GM19455 (cell line): ENCODE measurements at regions not wholly inside any gene's neighbourhood (a gene's known extent, or its start where the extent isn't known, plus 50 kb on each side); places are given as distances from the start of the nearest gene placed in this dataset.
"Not testable (repeated sequence)": the region's sequence is repeated elsewhere in the genome, so short reads cannot be mapped to it uniquely, and the experiment has no call there.

ENCODE experiments used
- ATAC-seq: cut with Tn5 transposase; IDR thresholded peaks from one replicate; pipeline ENCODE4 v1.9.1; 2021; ENCODE audit not compliant: unreplicated experiment

DNA sequence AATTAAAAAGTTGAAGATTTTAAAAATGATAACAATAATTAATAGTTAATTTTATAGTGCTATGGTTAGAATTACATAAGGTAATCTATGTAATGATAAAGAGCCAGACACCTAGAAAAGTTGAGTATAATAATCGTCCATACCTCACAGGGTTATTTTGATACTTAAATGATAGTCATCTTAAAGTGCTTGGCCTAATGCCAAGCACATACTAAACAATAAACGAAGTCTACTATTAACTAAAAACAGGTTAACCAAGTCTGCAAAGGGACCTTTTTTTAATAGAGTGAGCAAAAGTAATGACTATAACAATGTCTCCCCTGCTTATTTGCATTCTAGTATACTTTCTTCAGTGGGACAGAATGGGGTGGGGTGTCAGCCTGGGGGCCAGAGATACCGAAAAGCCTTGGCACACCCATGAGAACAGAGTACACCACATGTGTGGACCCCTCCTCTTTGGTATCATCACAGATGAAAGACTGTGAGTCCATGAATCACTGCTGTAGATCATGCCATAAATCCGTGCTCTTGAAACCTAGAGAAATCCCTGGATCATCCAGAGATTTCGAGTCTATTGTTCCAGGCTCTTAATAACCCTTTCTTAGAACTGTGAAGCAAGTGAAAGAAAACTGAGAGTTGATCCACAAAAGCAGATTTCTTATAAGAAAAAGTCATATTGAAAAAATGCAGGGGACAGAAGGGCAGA lies 249.5 kb downstream of the PRELID2 start:
- ATAC-seq = no peak

DNA sequence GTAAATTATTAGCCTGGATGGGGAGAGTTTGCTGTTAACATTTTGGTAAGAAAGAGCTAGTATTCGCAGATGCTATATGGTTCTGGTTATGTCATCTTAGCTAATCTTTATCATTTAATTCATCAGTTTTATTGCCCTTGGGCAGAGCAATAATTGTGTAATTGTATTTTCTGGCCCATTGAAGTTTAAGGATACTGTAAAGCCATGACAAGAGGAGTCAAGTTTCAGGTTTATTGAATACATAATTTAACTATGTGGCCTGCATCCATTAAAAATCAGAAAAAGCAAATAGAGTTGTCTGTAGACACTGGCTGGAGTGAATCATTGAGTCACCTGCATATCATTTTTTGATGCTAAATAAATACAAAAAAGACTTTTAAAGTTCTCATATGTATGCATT lies 255.8 kb downstream of the PRELID2 start:
- no peak for ATAC-seq

DNA sequence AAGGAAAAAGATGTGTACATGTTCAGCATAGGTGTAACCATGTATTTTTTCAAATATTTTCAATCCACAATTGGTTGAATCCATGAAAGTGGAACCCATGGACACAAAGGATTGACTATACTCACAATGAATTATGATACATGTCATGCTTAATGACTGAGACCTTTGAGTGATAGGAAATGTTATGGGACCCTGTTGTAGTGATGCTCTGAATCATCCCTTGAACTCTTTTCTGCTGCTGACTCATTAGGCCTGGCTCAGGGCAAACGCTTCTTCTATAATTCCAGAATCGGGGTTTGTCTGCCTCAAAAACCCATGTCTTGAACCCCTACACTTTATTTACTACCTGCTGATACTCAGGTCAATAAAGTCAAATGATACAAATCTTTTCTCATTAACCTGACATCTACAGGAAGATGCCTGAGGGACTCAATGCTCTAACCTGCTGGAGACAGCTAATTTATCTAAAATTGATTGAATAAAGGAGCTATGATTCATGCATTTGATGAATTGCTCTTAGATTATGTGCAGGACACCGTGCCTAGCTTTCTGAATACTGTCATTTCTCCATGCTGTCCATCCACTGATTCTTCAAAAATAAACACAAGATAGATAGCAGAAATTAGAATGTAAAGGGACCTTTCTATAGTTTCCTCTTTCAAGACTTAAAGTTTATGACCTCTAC lies 260.1 kb downstream of the PRELID2 start:
- no peak for ATAC-seq

DNA sequence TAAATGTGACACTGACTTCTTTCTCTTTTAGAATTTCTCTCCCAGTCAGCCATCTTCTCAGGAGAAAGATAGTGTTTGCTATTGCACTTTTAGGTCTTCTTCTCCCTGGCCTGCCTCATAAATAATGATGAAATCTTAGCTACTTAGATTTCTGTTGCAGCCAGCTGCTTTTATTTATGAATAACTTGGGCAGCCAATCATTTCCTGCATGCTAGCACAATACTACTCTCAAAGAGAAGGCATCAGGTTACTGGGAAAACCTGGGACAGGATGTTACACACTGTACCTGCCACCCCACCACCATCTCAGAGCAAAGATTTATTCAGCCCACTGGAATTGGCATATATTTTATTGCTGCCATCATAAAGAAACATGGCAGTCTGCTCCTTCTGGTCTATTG lies 266.6 kb downstream of the PRELID2 start:
- ATAC-seq = no peak

DNA sequence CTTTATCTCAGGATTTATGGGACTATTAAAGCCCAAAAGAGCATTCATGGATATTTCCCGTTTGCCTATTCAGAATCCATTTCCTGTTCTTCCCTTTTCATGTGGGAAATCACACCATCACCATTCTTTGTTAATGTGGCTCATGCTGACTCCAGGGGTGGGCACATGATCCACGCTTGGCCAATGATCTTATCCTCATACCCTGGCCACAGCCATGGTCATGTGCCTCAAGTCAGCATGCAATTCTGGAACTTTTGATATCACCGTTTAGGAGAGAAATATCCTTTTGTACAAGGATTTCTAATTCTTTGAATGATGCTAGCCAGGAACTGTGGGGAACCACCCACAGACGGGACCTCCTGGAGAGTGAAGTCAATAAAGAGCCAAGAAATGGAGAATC lies 272.2 kb downstream of the PRELID2 start:
- no peak for ATAC-seq

DNA sequence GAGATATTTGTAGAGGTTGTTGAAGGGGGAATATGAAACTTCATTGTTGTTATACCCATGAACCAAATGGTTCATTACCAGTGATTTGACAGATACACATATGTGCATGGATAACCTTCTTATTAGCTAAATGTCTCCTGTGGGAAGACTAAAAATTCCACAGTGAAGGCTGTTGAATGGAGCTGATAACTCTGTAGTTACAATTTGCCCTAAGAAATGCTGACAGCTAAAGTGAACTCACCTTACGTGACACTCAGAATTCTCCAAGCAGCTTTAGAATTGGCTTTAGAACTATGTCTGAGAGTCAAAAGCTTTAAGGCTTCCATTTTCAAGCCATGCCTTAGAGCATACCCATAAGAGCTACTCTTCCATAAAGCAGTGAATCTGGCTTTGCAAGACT lies 276.9 kb downstream of the PRELID2 start:
- ATAC-seq = no peak

DNA sequence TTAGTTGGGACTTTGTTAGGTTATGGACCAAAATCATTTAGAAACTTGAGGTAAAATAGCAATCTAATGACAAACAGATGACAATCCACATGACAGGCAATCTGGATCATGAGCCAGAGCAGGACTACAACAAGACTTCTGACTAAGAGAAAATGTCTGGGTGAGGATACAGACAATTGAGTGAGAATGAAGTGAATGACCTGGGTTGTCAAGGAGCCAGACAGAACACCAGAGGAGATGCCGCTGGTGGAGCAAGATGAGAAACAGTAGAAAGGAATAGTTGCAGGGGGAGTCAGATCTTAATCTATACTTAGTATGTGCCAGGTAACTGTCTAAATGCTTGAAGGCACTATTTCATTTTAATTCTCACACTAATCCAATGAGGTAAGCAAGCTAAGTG lies 277.8 kb downstream of the PRELID2 start:
- no peak for ATAC-seq

DNA sequence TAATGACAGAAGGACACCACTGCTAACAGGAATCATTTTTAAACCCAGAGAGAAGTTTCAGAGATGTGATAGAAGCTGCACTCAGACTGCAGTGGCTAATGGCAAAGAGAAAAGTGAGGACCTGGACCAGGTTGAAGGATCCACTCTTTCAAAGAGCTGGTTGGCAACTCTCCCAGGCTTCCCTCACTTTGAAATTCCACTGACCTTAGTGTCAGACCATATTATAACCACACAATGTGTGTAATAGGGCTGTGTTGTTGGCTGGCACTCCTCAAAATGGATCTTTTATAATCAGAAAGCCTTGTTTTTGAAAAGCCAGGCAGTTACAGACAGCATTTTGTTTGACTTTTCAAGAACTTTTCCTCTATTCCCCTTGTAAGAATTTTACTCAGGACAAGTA lies 280.7 kb downstream of the PRELID2 start:
- no peak for ATAC-seq

DNA sequence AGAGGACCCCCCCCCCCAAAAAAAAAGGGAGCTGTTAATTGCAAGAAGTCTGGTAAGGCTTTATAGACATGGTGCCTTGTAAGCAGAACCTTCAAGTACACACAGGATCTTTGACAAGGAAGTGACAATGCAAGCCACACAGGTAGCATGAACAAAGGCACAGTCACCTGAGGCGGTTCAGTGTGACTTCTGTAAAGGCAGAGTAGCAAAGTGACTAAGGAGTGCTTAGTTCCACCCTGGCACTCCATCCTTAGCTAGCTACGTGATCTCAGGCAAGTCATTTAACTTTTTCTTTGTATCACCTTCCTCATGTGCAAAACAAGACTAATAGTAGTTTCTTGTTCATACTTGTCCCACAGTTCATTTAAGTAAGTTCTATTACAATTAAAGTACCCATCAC lies 282.0 kb downstream of the PRELID2 start:
- no peak for ATAC-seq

DNA sequence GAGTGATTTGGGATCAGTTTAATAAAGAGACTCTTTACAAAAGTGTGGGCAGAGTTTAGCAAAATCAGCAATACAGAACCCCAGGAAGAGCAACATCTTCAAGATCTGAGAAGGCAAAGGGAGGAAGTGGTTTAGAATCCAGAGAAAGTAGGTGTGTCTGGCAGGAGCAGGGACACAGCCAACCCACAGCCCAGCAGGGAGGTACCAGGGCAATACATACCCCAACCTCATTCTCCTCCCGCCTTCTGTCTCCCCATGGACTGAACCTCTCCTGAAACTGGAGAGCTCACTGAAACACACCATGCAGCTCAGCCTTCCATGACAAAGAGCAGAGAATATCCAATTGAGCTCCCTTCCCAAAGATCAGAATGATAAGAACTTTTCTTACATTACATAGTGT lies 283.4 kb downstream of the PRELID2 start:
- no peak for ATAC-seq

DNA sequence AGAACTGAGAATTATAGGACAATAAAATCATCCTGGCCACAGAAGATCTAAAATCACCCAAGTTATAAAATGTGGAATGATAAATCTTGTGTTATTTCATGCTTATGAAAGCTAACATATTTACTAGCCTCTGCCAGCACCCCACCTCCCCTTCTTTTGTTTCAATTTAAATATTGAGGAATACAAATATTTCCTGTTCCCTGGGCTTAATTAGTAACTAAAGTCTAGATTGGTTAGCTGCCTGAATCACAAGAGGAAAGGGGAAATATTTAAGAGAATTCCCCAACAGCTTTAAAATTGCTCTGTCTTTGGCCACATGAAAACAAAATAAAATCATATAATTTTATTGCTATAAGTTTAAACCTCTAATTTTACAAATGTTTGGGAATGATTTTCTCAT lies 287.0 kb downstream of the PRELID2 start:
- no peak for ATAC-seq

DNA sequence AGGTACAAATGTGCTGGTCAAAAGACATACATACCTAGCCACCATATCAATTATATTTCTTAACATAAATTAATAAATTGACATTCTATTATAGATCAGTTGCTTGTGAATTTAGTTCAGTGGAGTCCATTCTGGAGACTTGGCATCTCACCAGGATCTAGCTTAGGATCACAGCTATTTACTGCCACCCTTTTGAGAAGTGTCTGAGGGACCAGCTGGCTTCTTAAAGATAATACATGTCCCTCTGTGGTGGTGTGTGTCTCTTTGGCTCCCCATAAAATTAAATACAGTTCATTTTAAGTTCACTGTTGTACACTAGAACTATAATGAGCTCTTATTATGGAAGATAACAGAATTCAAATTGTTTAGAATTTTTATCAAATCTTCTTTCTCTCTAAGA lies 290.7 kb downstream of the PRELID2 start:
- ATAC-seq = no peak

DNA sequence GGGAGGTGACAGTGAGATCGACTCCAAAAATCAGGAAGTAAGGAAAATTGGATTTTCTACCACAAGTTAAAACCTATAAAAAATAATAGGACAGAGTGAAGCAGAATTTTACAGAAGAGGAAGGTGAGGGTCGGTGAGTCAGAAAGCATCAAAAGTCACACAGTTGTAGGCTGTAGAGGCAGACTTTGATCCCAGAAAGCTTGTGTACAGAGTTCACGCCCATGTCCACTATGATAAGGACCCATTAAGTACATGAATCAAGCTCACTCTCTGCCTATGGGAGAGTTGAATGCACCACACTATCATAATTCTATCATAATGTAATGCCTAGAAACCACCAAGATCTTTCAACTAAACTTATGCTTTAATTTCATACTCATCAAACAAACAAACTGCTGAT lies 291.2 kb downstream of the PRELID2 start:
- no peak for ATAC-seq

DNA sequence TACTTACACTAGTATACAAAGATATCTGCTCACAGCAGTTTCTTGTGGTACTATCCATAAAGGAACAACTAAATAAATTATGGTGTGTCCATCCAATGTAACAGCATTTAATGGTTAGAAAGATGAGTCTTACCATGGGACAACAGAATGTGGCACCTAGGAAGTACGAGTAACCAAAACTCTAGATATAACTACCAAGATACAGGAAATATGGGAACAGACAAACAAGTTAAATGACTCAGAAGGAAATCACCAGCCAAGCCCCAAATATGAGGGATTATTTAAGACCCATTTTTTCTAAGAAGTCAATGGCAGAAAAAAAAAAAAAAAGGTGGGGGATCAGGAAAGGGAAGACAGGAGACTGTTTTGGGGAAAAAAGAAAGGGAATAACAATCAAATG lies 294.8 kb downstream of the PRELID2 start:
- no peak for ATAC-seq

DNA sequence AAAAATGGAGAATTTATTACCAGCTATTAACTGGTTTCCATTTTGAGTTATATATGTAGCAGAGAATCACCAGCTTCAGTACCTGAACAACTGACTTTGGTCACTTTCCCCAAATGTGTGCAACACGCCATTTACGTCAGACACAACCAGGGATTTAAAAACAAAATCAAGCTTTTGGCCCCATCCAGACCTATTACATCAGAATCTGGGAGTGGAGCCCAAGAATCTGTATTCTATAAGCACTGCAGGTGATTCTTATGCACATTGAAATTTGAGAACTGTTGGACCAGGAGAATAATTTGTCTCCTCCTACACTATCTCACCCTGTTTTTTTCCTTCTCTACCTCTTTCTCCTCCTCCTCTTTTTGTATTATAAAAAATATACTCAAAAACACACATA lies 295.9 kb downstream of the PRELID2 start:
- ATAC-seq = no peak

DNA sequence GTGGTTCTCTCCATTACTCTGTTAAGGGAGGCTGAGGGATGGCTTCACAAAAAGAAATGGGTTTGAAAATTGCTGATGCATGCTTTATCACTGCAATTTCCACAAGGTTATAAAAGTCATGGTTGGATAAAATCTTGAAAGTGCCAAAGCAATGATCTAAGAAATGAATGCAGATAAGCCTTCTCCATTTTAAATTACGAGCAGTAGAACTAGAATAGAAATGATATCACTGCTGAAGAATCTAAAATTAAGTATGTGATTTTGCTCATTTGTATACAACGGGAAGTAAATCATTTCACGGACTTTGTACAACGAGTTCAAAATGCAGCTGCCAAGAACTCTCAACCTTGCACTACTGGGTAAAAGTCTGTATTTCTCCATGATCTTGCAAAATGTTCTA lies 299.0 kb downstream of the PRELID2 start:
- no peak for ATAC-seq

DNA sequence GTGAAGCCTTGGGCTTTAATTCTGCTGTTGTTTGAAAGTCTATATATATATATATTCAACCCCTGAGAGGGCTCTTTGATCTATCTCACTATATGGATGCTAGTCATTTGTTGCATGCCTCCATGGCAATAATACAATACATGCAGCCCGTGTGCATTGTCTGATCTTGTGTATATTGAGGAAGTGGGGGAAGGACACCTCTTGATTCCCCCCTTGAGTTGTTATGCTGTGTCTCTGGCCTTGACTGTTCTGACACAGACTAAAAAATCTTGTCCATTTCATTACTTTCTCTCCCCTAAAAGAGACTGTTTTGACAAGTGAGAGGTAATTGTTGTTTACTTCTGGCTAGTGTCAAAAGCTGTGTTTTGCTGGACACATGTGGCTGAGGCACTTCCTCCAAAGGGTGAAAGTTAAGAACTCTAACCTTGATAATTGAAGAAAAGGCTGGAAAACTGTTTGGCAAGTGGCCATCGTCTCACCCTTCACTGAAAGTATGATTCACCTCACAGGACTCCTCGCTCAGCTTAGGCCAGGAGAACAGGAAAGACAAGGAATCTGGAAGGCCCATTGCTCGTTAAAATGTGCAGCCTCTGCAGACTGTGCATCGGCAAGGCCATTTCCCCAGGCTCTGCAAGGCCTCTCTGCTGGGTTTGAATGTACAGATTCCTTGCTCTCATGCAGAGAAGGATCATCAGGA lies 304.0 kb downstream of the PRELID2 start:
- ATAC-seq = no peak

DNA sequence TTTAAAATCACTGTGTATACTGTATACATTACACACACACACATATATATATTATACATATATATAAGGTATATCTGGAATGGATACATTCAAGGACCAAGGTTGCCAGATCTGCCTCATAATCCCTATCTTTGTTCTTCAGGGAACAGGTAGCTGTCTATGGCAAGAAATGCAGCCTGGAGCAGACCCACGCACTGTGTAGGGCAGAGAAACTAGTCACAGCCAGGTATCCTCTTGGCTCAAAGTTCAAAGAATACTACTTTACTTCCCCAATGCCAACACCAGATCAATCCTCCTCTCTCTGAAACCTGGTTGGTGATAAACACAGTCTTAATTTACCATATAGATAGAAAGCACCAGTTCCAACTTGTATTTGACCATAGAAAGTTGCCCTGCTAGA lies 313.6 kb downstream of the PRELID2 start:
- no peak for ATAC-seq

DNA sequence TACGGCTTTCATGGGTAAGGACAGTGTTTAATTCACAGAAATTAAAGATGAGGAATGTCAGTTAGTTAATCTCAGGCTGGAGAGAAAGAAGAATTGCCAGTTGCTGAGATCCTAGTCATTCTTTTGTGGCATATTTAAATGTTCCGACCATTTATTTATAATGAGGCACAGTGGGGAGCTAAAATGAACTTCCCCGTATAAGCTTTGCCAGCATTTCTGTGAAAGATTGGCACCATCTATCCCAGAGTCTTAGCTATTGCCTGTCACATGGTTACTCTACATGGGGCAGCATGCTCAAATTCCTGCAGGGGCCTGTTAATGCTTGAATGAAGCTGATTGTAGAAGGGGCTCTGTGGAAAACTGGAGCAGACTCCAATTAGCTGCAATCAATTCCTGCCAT lies 314.1 kb downstream of the PRELID2 start:
- ATAC-seq = no peak

DNA sequence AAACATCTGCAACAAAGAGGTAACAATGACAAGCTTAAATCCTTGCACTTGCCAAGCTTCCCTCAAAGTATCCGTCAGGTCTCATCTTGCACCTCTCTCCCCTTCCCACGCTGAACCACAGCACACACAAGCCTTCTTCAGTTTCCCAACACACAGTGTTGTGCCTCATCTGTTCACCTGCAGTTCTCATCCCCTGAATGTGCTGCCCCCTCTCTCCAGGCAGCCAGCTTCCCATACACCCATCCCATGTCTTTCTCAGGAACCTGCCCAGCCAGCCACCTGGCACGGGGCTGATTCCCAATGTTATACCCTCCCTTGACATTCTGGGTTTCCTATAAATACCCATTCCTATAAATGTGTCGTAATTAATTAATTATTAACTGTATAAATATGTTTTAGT lies 314.8 kb downstream of the PRELID2 start:
- ATAC-seq = no peak

DNA sequence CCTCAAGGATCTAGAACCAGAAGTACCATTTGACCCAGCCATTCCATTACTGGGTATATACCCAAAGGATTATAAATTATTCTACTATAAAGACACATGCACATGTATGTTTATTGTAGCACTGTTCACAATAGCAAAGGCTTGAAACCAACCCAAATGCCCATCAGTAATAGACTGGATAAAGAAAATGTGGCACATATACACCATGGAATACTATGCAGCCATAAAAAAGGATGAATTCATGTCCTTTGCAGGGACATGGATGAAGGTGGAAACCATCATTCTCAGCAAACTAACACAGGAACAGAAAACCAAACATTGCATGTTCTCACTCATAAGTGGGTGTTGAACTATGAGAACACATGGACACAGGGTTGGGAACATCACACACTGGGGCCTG lies 317.6 kb downstream of the PRELID2 start:
- not testable (repeated sequence) for ATAC-seq

DNA sequence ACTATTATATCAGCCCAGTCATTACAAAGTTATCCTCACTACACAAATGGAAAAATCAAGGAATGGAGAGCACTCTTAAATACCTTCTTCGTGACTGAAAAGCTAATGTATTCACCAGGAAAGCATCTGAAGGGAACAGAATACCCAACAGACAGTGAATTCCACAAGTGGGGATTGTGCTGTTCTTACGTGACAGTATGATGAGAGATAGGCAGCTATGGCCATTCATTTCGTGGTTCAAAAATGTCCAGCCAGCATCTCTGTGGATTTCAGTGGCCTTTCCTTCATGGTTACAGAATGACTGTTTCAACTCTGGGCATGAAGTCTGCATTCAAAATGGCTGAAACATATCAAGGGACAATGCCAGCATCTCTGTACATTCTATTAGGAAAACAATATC lies 323.8 kb downstream of the PRELID2 start:
- ATAC-seq = no peak
